ENCODE measurements at regions not wholly inside any gene's neighbourhood (a gene's known extent, or its start where the extent isn't known, plus 50 kb on each side); places are given as distances from the start of the nearest gene placed in this dataset.
"Not testable (repeated sequence)": the region's sequence is repeated elsewhere in the genome, so short reads cannot be mapped to it uniquely, and the experiment has no call there.

- H3K4me3 ChIP-seq (ENCODE audit: insufficient read depth, low read depth, low read length); H3K27me3 ChIP-seq (ENCODE audit: control insufficient read depth, insufficient read depth, low read length, poor library complexity, severe bottlenecking); H3K9me3 ChIP-seq (ENCODE audit: control insufficient read depth, low read length); H3K27ac ChIP-seq (ENCODE audit: insufficient read depth, low read depth, low read length, poor library complexity, severe bottlenecking); H3K36me3 ChIP-seq (ENCODE audit: control insufficient read depth, insufficient read depth, low read length); H3K4me1 ChIP-seq (ENCODE audit: control insufficient read depth, insufficient read depth, low read length): not testable (repeated sequence)
- WGBS, 2 experiments, result 80 to 83% methylated on average over 11 of the region's 11 CpGs
Measured at GRCh38 chr3:144023543-144023942, 51.9 kb downstream of the DIPK2A start.

GRCh38 chr3:144028798-144029411 lies 57.3 kb downstream of the DIPK2A start:
- 88 to 92% methylated on average over 4 of the region's 4 CpGs for WGBS, 2 experiments
- no peak overlapping the region for H3K4me3 ChIP-seq (ENCODE audit: insufficient read depth, low read depth, low read length)
- no peaks in the 10 kb centered on the region for H3K27me3 ChIP-seq (ENCODE audit: control insufficient read depth, insufficient read depth, low read length, poor library complexity, severe bottlenecking)
- no peaks in the 10 kb centered on the region for H3K9me3 ChIP-seq (ENCODE audit: control insufficient read depth, low read length)
- H3K36me3 ChIP-seq (ENCODE audit: control insufficient read depth, insufficient read depth, low read length), result no peaks in the 10 kb centered on the region
- H3K27ac ChIP-seq (ENCODE audit: insufficient read depth, low read depth, low read length, poor library complexity, severe bottlenecking), result no peak overlapping the region
- no peaks in the 10 kb centered on the region for H3K4me1 ChIP-seq (ENCODE audit: control insufficient read depth, insufficient read depth, low read length)

GRCh38 chr3:144029769-144030168 lies 58.1 kb downstream of the DIPK2A start:
- Histone ChIP-seq H3K27ac (ENCODE audit: insufficient read depth, low read depth, low read length, poor library complexity, severe bottlenecking) (no peak overlapping the region), H3K36me3 (ENCODE audit: control insufficient read depth, insufficient read depth, low read length) (no peaks in the 10 kb centered on the region), H3K4me1 (ENCODE audit: control insufficient read depth, insufficient read depth, low read length) (no peaks in the 10 kb centered on the region), H3K9me3 (ENCODE audit: control insufficient read depth, low read length) (no peaks in the 10 kb centered on the region), H3K4me3 (ENCODE audit: insufficient read depth, low read depth, low read length) (no peak overlapping the region), H3K27me3 (ENCODE audit: control insufficient read depth, insufficient read depth, low read length, poor library complexity, severe bottlenecking) (no peaks in the 10 kb centered on the region)
- 90 to 91% methylated on average over 2 of the region's 2 CpGs for WGBS, 2 experiments

GRCh38 chr3:144031938-144032337 lies 60.3 kb downstream of the DIPK2A start:
- 89 to 95% methylated on average over 4 to 5 of the region's 5 CpGs for WGBS, 2 experiments
- no peaks in the 10 kb centered on the region for H3K9me3 ChIP-seq (ENCODE audit: control insufficient read depth, low read length)

GRCh38 chr3:144032531-144033239 lies 61.1 kb downstream of the DIPK2A start:
- Histone ChIP-seq H3K27me3 (ENCODE audit: control insufficient read depth, insufficient read depth, low read length, poor library complexity, severe bottlenecking) (no peaks in the 10 kb centered on the region), H3K27ac (ENCODE audit: insufficient read depth, low read depth, low read length, poor library complexity, severe bottlenecking) (no peak overlapping the region), H3K9me3 (ENCODE audit: control insufficient read depth, low read length) (no peaks in the 10 kb centered on the region), H3K36me3 (ENCODE audit: control insufficient read depth, insufficient read depth, low read length) (no peaks in the 10 kb centered on the region), H3K4me1 (ENCODE audit: control insufficient read depth, insufficient read depth, low read length) (no peaks in the 10 kb centered on the region), H3K4me3 (ENCODE audit: insufficient read depth, low read depth, low read length) (no peak overlapping the region)
- WGBS, 2 experiments, result 98 to 99% methylated on average over 4 to 5 of the region's 5 CpGs

More at GRCh38 chr3:144031938-144032337, 60.3 kb downstream of the DIPK2A start:
- Histone ChIP-seq H3K4me1 (ENCODE audit: control insufficient read depth, insufficient read depth, low read length) (no peaks in the 10 kb centered on the region), H3K27ac (ENCODE audit: insufficient read depth, low read depth, low read length, poor library complexity, severe bottlenecking) (no peak overlapping the region), H3K27me3 (ENCODE audit: control insufficient read depth, insufficient read depth, low read length, poor library complexity, severe bottlenecking) (no peaks in the 10 kb centered on the region), H3K4me3 (ENCODE audit: insufficient read depth, low read depth, low read length) (no peak overlapping the region), H3K36me3 (ENCODE audit: control insufficient read depth, insufficient read depth, low read length) (no peaks in the 10 kb centered on the region)

- 100% methylated on average over 1 of the region's 1 CpG; no CpG with 5 or more reads in 1 of the 2 experiments for WGBS, 2 experiments
- Histone ChIP-seq H3K4me3 (ENCODE audit: insufficient read depth, low read depth, low read length) (no peak overlapping the region), H3K27me3 (ENCODE audit: control insufficient read depth, insufficient read depth, low read length, poor library complexity, severe bottlenecking) (no peaks in the 10 kb centered on the region), H3K4me1 (ENCODE audit: control insufficient read depth, insufficient read depth, low read length) (no peaks in the 10 kb centered on the region), H3K36me3 (ENCODE audit: control insufficient read depth, insufficient read depth, low read length) (no peaks in the 10 kb centered on the region), H3K27ac (ENCODE audit: insufficient read depth, low read depth, low read length, poor library complexity, severe bottlenecking) (no peak overlapping the region), H3K9me3 (ENCODE audit: control insufficient read depth, low read length) (no peaks in the 10 kb centered on the region)
Measured at GRCh38 chr3:144033240-144033589, 61.6 kb downstream of the DIPK2A start.

GRCh38 chr3:144033863-144034262 lies 62.2 kb downstream of the DIPK2A start:
- Histone ChIP-seq H3K9me3 (ENCODE audit: control insufficient read depth, low read length) (no peaks in the 10 kb centered on the region), H3K27me3 (ENCODE audit: control insufficient read depth, insufficient read depth, low read length, poor library complexity, severe bottlenecking) (no peaks in the 10 kb centered on the region), H3K4me3 (ENCODE audit: insufficient read depth, low read depth, low read length) (no peak overlapping the region), H3K4me1 (ENCODE audit: control insufficient read depth, insufficient read depth, low read length) (no peaks in the 10 kb centered on the region), H3K36me3 (ENCODE audit: control insufficient read depth, insufficient read depth, low read length) (no peaks in the 10 kb centered on the region), H3K27ac (ENCODE audit: insufficient read depth, low read depth, low read length, poor library complexity, severe bottlenecking) (no peak overlapping the region)
- 0% methylated on average over 1 of the region's 1 CpG for WGBS, 2 experiments

- Histone ChIP-seq H3K36me3 (ENCODE audit: control insufficient read depth, insufficient read depth, low read length) (no peaks in the 10 kb centered on the region), H3K27ac (ENCODE audit: insufficient read depth, low read depth, low read length, poor library complexity, severe bottlenecking) (no peak overlapping the region), H3K9me3 (ENCODE audit: control insufficient read depth, low read length) (no peaks in the 10 kb centered on the region), H3K4me3 (ENCODE audit: insufficient read depth, low read depth, low read length) (no peak overlapping the region), H3K4me1 (ENCODE audit: control insufficient read depth, insufficient read depth, low read length) (no peaks in the 10 kb centered on the region), H3K27me3 (ENCODE audit: control insufficient read depth, insufficient read depth, low read length, poor library complexity, severe bottlenecking) (no peaks in the 10 kb centered on the region)
- WGBS, 2 experiments, result 97 to 98% methylated on average over 2 of the region's 2 CpGs
Measured at GRCh38 chr3:144034715-144035290, 63.2 kb downstream of the DIPK2A start.

- Histone ChIP-seq H3K27ac (ENCODE audit: insufficient read depth, low read depth, low read length, poor library complexity, severe bottlenecking) (no peak overlapping the region), H3K36me3 (ENCODE audit: control insufficient read depth, insufficient read depth, low read length) (no peaks in the 10 kb centered on the region), H3K4me3 (ENCODE audit: insufficient read depth, low read depth, low read length) (no peak overlapping the region), H3K9me3 (ENCODE audit: control insufficient read depth, low read length) (no peaks in the 10 kb centered on the region), H3K4me1 (ENCODE audit: control insufficient read depth, insufficient read depth, low read length) (no peaks in the 10 kb centered on the region), H3K27me3 (ENCODE audit: control insufficient read depth, insufficient read depth, low read length, poor library complexity, severe bottlenecking) (no peaks in the 10 kb centered on the region)
- WGBS, 2 experiments, result 92 to 100% methylated on average over 1 of the region's 1 CpG
Measured at GRCh38 chr3:144036498-144036897, 64.9 kb downstream of the DIPK2A start.

- H3K36me3 ChIP-seq (ENCODE audit: control insufficient read depth, insufficient read depth, low read length), result no peaks in the 10 kb centered on the region
- H3K9me3 ChIP-seq (ENCODE audit: control insufficient read depth, low read length), result no peaks in the 10 kb centered on the region
- no peaks in the 10 kb centered on the region for H3K27me3 ChIP-seq (ENCODE audit: control insufficient read depth, insufficient read depth, low read length, poor library complexity, severe bottlenecking)
- H3K4me1 ChIP-seq (ENCODE audit: control insufficient read depth, insufficient read depth, low read length), result no peaks in the 10 kb centered on the region
- H3K27ac ChIP-seq (ENCODE audit: insufficient read depth, low read depth, low read length, poor library complexity, severe bottlenecking), result no peak overlapping the region
- H3K4me3 ChIP-seq (ENCODE audit: insufficient read depth, low read depth, low read length), result no peak overlapping the region
Measured at GRCh38 chr3:144039661-144040060, 68.0 kb downstream of the DIPK2A start.

Measured in ectodermal cell (in vitro differentiated cells).